K562 (cell line): ENCODE measurements at regions not wholly inside any gene's neighbourhood (a gene's known extent, or its start where the extent isn't known, plus 50 kb on each side); places are given as distances from the start of the nearest gene placed in this dataset.
A peak's percentile ranks its signal among the peaks of the same experiment; 100 is the strongest.

Source experiments
- GATA2 ChIP-seq: sonication (generic); formaldehyde crosslinking; IDR thresholded peaks from 2 replicates; pipeline ENCODE4 v1.4.0; 2020; ENCODE audit warnings: mild to moderate bottlenecking, missing genetic modification reagents
- MCM2 ChIP-seq: fragments of 450-650 bp; IDR thresholded peaks from 2 replicates; pipeline ENCODE4 v1.6.1; 2017; ENCODE audit warnings: low read depth, mild to moderate bottlenecking
- REST ChIP-seq, 2 experiments: fragments of 450-650 bp; formaldehyde crosslinking in 1 of 2; IDR thresholded peaks; 2 replicates each; pipeline versions ENCODE4 v1.4.0 to v1.6.1; 2014 to 2020; ENCODE audit warnings: mild to moderate bottlenecking in 2 of 2, borderline replicate concordance in 1 of 2, low read depth in 1 of 2
- SPI1 ChIP-seq: IDR thresholded peaks from 2 replicates; pipeline ENCODE4 v1.6.1; 2011; ENCODE audit warnings: low read depth, low read length, control low read depth, borderline replicate concordance
- ZBTB33 ChIP-seq: sonication (generic); formaldehyde crosslinking; IDR thresholded peaks from 2 replicates; pipeline ENCODE4 v1.8.1; 2023; ENCODE audit warnings: mild to moderate bottlenecking, missing genetic modification reagents
- TF ChIP-seq, protein P1 (sequence below): fragments of 450-650 bp; IDR thresholded peaks from 2 replicates; pipeline ENCODE4 v1.6.1; 2016; ENCODE audit warnings: mild to moderate bottlenecking, moderate library complexity

GRCh38 chr16:31695667-31696066 lies 168.0 kb downstream of the AHSP start (continued):
- 0 out of 2 replicates have a peak, but pooled peaks have one; percentile 30 for TF ChIP-seq GATA2
- TF ChIP-seq REST (IDR thresholded peaks at IDR 0.05; ENCODE audit: borderline replicate concordance) = peak; percentile 63
- no peak for TF ChIP-seq REST (CRISPR knock-in tag; IDR thresholded peaks at IDR 0.05; ENCODE audit: low read depth)
- no peak for TF ChIP-seq ZBTB33
- TF ChIP-seq, protein P1, sequence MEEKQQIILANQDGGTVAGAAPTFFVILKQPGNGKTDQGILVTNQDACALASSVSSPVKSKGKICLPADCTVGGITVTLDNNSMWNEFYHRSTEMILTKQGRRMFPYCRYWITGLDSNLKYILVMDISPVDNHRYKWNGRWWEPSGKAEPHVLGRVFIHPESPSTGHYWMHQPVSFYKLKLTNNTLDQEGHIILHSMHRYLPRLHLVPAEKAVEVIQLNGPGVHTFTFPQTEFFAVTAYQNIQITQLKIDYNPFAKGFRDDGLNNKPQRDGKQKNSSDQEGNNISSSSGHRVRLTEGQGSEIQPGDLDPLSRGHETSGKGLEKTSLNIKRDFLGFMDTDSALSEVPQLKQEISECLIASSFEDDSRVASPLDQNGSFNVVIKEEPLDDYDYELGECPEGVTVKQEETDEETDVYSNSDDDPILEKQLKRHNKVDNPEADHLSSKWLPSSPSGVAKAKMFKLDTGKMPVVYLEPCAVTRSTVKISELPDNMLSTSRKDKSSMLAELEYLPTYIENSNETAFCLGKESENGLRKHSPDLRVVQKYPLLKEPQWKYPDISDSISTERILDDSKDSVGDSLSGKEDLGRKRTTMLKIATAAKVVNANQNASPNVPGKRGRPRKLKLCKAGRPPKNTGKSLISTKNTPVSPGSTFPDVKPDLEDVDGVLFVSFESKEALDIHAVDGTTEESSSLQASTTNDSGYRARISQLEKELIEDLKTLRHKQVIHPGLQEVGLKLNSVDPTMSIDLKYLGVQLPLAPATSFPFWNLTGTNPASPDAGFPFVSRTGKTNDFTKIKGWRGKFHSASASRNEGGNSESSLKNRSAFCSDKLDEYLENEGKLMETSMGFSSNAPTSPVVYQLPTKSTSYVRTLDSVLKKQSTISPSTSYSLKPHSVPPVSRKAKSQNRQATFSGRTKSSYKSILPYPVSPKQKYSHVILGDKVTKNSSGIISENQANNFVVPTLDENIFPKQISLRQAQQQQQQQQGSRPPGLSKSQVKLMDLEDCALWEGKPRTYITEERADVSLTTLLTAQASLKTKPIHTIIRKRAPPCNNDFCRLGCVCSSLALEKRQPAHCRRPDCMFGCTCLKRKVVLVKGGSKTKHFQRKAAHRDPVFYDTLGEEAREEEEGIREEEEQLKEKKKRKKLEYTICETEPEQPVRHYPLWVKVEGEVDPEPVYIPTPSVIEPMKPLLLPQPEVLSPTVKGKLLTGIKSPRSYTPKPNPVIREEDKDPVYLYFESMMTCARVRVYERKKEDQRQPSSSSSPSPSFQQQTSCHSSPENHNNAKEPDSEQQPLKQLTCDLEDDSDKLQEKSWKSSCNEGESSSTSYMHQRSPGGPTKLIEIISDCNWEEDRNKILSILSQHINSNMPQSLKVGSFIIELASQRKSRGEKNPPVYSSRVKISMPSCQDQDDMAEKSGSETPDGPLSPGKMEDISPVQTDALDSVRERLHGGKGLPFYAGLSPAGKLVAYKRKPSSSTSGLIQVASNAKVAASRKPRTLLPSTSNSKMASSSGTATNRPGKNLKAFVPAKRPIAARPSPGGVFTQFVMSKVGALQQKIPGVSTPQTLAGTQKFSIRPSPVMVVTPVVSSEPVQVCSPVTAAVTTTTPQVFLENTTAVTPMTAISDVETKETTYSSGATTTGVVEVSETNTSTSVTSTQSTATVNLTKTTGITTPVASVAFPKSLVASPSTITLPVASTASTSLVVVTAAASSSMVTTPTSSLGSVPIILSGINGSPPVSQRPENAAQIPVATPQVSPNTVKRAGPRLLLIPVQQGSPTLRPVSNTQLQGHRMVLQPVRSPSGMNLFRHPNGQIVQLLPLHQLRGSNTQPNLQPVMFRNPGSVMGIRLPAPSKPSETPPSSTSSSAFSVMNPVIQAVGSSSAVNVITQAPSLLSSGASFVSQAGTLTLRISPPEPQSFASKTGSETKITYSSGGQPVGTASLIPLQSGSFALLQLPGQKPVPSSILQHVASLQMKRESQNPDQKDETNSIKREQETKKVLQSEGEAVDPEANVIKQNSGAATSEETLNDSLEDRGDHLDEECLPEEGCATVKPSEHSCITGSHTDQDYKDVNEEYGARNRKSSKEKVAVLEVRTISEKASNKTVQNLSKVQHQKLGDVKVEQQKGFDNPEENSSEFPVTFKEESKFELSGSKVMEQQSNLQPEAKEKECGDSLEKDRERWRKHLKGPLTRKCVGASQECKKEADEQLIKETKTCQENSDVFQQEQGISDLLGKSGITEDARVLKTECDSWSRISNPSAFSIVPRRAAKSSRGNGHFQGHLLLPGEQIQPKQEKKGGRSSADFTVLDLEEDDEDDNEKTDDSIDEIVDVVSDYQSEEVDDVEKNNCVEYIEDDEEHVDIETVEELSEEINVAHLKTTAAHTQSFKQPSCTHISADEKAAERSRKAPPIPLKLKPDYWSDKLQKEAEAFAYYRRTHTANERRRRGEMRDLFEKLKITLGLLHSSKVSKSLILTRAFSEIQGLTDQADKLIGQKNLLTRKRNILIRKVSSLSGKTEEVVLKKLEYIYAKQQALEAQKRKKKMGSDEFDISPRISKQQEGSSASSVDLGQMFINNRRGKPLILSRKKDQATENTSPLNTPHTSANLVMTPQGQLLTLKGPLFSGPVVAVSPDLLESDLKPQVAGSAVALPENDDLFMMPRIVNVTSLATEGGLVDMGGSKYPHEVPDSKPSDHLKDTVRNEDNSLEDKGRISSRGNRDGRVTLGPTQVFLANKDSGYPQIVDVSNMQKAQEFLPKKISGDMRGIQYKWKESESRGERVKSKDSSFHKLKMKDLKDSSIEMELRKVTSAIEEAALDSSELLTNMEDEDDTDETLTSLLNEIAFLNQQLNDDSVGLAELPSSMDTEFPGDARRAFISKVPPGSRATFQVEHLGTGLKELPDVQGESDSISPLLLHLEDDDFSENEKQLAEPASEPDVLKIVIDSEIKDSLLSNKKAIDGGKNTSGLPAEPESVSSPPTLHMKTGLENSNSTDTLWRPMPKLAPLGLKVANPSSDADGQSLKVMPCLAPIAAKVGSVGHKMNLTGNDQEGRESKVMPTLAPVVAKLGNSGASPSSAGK = peak; percentile 35; the same call in 1 of the 2 replicates
- 0 out of 2 replicates have a peak, but pooled peaks have one; percentile 40 for TF ChIP-seq SPI1
- TF ChIP-seq MCM2 = no peak
